GM23248 (cell line): ENCODE measurements at regions not wholly inside any gene's neighbourhood (a gene's known extent, or its start where the extent isn't known, plus 50 kb on each side); places are given as distances from the start of the nearest gene placed in this dataset.

Experiments
- DNase-seq: peaks from one replicate; pipeline ENCODE4 v3.0.0-alpha.2; 2015
- H2AFZ ChIP-seq: fragments of 200-600 bp; sonication (generic); 2 replicates; pipeline ENCODE4 v1.6.1; 2016; ENCODE audit warnings: antibody characterized with exemption
- H3F3A ChIP-seq: fragments of 200-600 bp; sonication (generic); 2 replicates; pipeline ENCODE4 v1.6.1; 2016; ENCODE audit warnings: mild to moderate bottlenecking, antibody characterized with exemption, mixed run types; ENCODE audit not compliant: insufficient read depth
- H3K27ac ChIP-seq: fragments of 200-600 bp; sonication (generic); 2 replicates; pipeline ENCODE4 v1.5.1; 2016; ENCODE audit warnings: mild to moderate bottlenecking
- H3K27me3 ChIP-seq: fragments of 200-600 bp; sonication (generic); replicated peaks from 2 replicates; pipeline ENCODE4 v1.6.1; 2016; ENCODE audit warnings: mild to moderate bottlenecking; ENCODE audit not compliant: insufficient read depth
- H3K36me3 ChIP-seq: fragments of 200-600 bp; sonication (generic); 2 replicates; pipeline ENCODE4 v1.6.1; 2016; ENCODE audit warnings: low read depth, mild to moderate bottlenecking
- H3K4me1 ChIP-seq: fragments of 200-600 bp; sonication (generic); 2 replicates; pipeline ENCODE4 v1.6.1; 2016; ENCODE audit warnings: mild to moderate bottlenecking; ENCODE audit not compliant: insufficient read depth
- H3K4me2 ChIP-seq: fragments of 200-600 bp; sonication (generic); one replicate; pipeline ENCODE4 v1.6.1; 2016; ENCODE audit warnings: mild to moderate bottlenecking; ENCODE audit not compliant: unreplicated experiment
- H3K4me3 ChIP-seq: fragments of 200-600 bp; sonication (generic); 2 replicates; pipeline ENCODE4 v1.5.1; 2016; ENCODE audit warnings: mild to moderate bottlenecking
- H3K79me2 ChIP-seq: fragments of 200-600 bp; sonication (generic); 2 replicates; pipeline ENCODE4 v1.6.1; 2016; ENCODE audit warnings: mild to moderate bottlenecking; ENCODE audit not compliant: insufficient read depth
- H3K9ac ChIP-seq: fragments of 200-600 bp; sonication (generic); 2 replicates; pipeline ENCODE4 v1.6.1; 2016; ENCODE audit warnings: mild to moderate bottlenecking
- H3K9me2 ChIP-seq: fragments of 200-600 bp; sonication (generic); 2 replicates; pipeline ENCODE4 v1.6.1; 2016; ENCODE audit warnings: mixed run types, mild to moderate bottlenecking, moderate library complexity; ENCODE audit not compliant: insufficient read depth
- H3K9me3 ChIP-seq: fragments of 200-600 bp; sonication (generic); one replicate; pipeline ENCODE4 v1.6.1; 2017; ENCODE audit warnings: low read depth
- H4K20me1 ChIP-seq: fragments of 200-600 bp; sonication (generic); 2 replicates; pipeline ENCODE4 v1.6.0; 2016; ENCODE audit not compliant: insufficient read depth
- EZH2 ChIP-seq: fragments of 200-600 bp; sonication (generic); IDR thresholded peaks from 2 replicates; pipeline ENCODE4 v1.6.1; 2018; ENCODE audit warnings: antibody characterized with exemption, mild to moderate bottlenecking; ENCODE audit not compliant: insufficient read depth, poor library complexity, severe bottlenecking
- EZH2phosphoT487 ChIP-seq: fragments of 200-600 bp; sonication (generic); IDR thresholded peaks from 2 replicates; pipeline ENCODE4 v1.6.1; 2018; ENCODE audit warnings: antibody characterized with exemption, moderate library complexity, mild to moderate bottlenecking, low read depth; ENCODE audit not compliant: insufficient read depth
- WGBS, 2 experiments: methylation state at CpG; one replicate each; pipeline ENCODE4 v1.1.6; 2015 to 2017; ENCODE audit warnings: low lambda C conversion rate in 2 of 2, low coverage in 1 of 2; ENCODE audit errors: missing lambda C conversion rate in 2 of 2; 5-methylcytosine and 5-hydroxymethylcytosine counted together
- in situ Hi-C: fragments of 300-500 bp; cut with MboI; formaldehyde crosslinking; loops from 2 replicates; pipeline ENCODE4 v1.15.0; 2020

DNA sequence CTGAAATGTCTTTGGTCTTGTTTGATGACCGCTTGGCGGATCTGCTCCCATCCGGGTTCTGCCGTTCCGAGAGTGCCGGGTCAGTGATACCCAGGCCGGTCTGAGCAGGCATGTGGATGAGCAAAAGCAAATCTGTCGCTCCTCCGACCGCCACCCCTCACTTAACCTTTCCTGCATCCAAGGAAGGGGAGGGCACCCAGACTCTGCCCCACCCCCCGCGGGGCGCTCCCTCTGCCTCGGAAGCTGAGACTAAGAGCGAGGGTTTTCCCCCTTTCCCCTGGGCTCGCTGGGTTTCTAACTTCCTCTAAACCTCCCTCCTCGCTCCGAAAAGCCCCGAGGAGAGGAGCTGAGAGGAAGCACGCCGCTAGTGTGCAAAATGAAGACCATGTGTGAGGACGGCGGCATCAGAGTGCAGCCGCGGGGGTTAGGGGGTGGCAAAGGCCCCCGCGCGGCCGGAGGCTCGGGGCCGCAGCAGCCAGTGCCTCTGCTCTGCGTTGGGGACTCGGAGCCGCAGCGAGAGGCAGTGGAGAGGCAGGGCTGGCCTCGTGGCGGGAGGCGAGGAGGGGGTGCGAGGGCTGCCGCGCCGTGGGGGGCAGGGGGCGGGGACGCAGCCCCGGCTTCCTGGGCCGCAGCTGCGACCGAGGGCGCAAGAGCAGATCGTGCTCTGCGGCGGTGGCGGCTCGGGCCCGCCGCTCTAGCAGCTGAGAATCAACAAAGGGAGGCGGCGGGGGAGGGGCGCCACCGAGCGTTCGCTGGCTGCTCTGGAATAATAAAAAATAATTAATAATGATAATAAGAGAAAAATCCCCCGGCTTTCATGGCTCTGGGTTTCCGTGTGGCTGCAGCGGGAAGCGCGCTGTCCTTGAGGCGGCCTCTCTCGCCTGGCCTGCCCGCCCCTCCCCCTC is 55.8 kb upstream of the BCOR start:
- Histone ChIP-seq H3K4me3 (peak overlapping the region; percentile 68), H3K79me2 (no peaks in the 10 kb centered on the region), H3K4me2 (peak overlapping the region; percentile 89), H3K9me2 (no peaks in the 10 kb centered on the region), H3K36me3 (no peaks in the 10 kb centered on the region), H3K4me1 (no peaks in the 10 kb centered on the region; the same call in 1 of the 2 replicates), H3K9me3 (no peaks in the 10 kb centered on the region), H2AFZ (peak overlapping the region; percentile 83), H3K27me3 (no peaks in the 10 kb centered on the region), H3K27ac (peak overlapping the region; percentile 62; the same call in 1 of the 2 replicates), H4K20me1 (no peaks in the 10 kb centered on the region), H3K9ac (peak overlapping the region; percentile 80), H3F3A (no peaks in the 10 kb centered on the region)
- DNase-seq: peak; percentile 49
- TF ChIP-seq EZH2phosphoT487: no peak
- no peak for TF ChIP-seq EZH2
- in situ Hi-C loops: no loop called here
- 3 to 4% methylated on average over 14 to 22 of the region's 70 CpGs for WGBS, 2 experiments

DNA sequence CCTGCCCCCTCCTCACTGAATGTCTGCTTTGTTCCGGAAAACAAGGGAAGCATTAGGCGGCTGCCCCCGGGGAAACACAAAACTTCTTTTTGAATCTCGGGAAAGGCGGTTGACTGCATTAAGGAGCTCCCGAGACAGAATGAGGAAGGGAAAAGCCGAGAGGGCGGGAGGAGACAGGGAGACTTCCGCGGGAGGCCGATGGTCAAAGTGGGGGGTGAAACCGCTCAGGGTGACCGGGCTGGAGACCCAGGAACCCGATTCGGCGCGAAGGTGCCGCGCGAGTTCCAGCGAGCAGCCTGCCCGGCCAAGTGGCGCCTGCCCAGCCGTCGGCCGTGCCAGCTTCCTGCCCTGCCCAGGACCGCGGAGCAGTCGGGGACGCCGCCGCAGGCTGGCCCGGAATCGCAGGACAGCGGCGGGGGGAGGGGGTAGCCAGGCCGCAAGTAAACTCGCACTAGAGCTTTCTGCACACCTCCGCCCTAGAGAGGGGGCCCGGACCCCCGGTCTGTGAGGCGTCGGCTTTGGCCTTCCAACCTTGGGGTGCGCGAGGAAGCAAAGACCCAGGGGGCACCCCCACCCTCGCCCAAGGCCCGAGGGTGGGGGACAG is 55.1 kb upstream of the BCOR start:
- Histone ChIP-seq H3K9ac (peak overlapping the region; percentile 80), H2AFZ (peak overlapping the region; percentile 83)
- 1% methylated on average over 10 to 33 of the region's 47 CpGs for WGBS, 2 experiments

DNA sequence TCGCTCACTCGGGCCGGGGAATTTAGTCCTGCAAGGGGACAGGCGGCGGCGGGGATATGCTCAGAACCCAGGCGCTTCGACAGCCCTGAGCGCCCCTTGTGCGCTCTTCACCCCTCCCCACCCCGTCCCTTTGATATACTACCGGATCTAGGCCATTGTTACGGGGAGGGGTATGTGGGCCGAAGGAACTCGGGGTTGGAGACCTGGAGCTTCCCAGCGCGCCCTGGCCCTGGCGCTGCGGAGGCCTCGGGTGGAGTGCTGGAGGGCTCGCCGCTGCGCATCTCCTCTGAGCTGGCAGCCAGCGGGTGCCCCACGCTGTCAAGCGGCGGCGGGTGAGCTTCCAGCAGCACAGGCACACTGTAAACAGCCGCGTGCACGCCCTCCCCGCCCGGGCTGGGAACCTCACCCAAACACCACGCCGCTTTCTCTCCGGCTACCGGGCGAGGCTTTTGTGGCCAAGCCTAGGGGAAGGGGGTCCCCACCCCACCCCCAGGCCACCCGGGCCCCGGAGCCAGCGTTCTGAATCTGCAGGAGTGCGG is 54.5 kb upstream of the BCOR start:
- WGBS, 2 experiments: 13 to 44% methylated on average over 4 to 28 of the region's 42 CpGs
- no peak for TF ChIP-seq EZH2phosphoT487
- no peak for TF ChIP-seq EZH2
- Histone ChIP-seq H3F3A (no peaks in the 10 kb centered on the region), H3K9me2 (no peaks in the 10 kb centered on the region), H3K27ac (peak overlapping the region; percentile 62), H4K20me1 (no peaks in the 10 kb centered on the region), H3K4me2 (peak overlapping the region; percentile 89), H3K9me3 (no peaks in the 10 kb centered on the region), H2AFZ (peak overlapping the region; percentile 83), H3K27me3 (no peaks in the 10 kb centered on the region), H3K4me3 (peak overlapping the region; percentile 68), H3K4me1 (no peaks in the 10 kb centered on the region; the same call in 1 of the 2 replicates), H3K9ac (peak overlapping the region; percentile 80), H3K79me2 (no peaks in the 10 kb centered on the region), H3K36me3 (no peaks in the 10 kb centered on the region)
- in situ Hi-C loops: no loop called here
- DNase-seq: peak; percentile 67

More for the DNA sequence above, 55.1 kb upstream of the BCOR start:
- no peaks in the 10 kb centered on the region; the same call in 1 of the 2 replicates for H3K4me1 ChIP-seq
- H3K27me3 ChIP-seq: no peaks in the 10 kb centered on the region
- no peaks in the 10 kb centered on the region for H3K79me2 ChIP-seq
- peak overlapping the region; percentile 62 for H3K27ac ChIP-seq
- H3K36me3 ChIP-seq: no peaks in the 10 kb centered on the region
- in situ Hi-C loops: no loop called here
- no peaks in the 10 kb centered on the region for H3K9me2 ChIP-seq
- TF ChIP-seq EZH2 (no peak), EZH2phosphoT487 (no peak)
- H3K4me2 ChIP-seq: peak overlapping the region; percentile 89
- no peaks in the 10 kb centered on the region for H3F3A ChIP-seq
- no peaks in the 10 kb centered on the region for H4K20me1 ChIP-seq
- peak; percentile 62 for DNase-seq
- H3K9me3 ChIP-seq: no peaks in the 10 kb centered on the region
- peak overlapping the region; percentile 68 for H3K4me3 ChIP-seq

DNA sequence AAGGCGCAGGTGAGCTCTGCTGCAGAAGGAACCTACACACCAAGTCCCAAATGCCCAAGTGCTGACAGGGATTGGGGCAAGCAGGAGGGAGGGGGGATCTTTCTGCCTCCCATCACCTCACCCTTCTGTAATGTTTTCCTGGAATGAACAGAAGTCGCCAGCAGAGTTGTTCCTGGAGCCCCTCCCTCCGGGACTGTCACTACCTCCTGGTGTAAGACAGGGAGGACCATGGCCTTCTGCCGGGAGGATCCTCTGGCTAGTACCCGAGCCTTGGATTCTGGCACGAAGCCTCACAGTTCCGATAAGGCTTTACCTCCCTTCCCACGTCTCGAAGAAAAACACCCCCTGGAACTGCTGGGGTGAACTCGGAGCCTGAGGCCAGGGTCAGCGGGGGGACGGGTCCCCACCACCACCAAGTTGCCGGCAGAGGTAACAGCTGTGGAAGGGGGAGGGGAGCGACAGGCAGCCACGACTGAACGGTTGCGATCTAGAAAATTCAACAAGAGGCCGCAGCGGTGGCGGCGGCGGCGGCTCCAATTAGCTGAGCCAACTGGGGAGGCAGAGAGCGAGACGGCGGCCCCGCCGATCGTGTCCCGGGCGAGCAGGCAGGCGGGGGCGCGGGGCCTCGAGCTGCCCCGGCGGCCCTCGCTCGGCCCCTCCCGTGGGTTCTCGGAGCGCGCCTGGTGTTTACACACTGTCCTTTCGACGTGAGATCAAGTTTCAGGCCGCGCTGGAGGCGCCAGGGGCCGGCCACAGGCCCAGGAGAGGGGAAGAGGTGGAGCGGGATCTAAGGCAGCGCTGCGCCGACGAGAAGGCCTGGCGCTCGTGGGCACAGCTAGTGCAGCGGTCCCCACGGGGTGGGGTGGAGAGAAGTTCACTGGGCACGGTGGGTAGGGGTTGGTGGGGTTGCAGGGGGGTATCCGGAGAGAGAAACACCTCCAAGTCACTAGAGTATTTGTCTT is 53.7 kb upstream of the BCOR start:
- Histone ChIP-seq H3K27ac (no peak overlapping the region), H3K9me3 (no peaks in the 10 kb centered on the region), H3K4me3 (no peak overlapping the region), H4K20me1 (no peaks in the 10 kb centered on the region), H3K4me1 (no peaks in the 10 kb centered on the region; the same call in 1 of the 2 replicates), H3K9ac (no peak overlapping the region), H2AFZ (no peak overlapping the region), H3K79me2 (no peaks in the 10 kb centered on the region), H3K4me2 (no peak overlapping the region), H3K36me3 (no peaks in the 10 kb centered on the region), H3K9me2 (no peaks in the 10 kb centered on the region), H3F3A (no peaks in the 10 kb centered on the region), H3K27me3 (no peaks in the 10 kb centered on the region)
- 92 to 95% methylated on average over 18 to 39 of the region's 60 CpGs for WGBS, 2 experiments
- in situ Hi-C loops: no loop called here
- no peak for DNase-seq
- no peak for TF ChIP-seq EZH2phosphoT487
